Kidney capillary endothelial cell (primary cell): ENCODE measurements at regions not wholly inside any gene's neighbourhood (a gene's known extent, or its start where the extent isn't known, plus 50 kb on each side); places are given as distances from the start of the nearest gene placed in this dataset.
"Not testable (repeated sequence)": the region's sequence is repeated elsewhere in the genome, so short reads cannot be mapped to it uniquely, and the experiment has no call there.

ENCODE experiments used
- DNase-seq: peaks from one replicate; pipeline ENCODE4 v3.0.0-alpha.2; 2018; ENCODE audit warnings: low spot score

DNA sequence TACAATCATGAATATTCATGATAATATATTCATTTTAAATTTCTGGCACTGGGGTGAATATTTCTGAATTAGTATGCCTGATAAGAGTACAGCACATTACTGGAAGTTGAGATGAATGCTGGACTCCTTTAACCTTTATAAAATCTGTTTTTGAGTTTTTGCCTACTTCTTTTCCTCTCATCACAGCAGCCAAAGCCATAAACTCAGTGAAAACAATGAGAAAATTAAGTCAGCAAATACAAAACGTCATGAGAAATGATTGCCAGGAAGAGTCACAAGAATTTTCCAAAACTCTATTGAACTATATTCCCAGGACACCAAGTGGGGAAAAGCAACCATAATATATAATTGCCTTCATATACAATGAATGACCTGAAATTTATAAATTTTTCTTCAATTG lies 837.6 kb downstream of the TBC1D32 start:
- no peak for DNase-seq

DNA sequence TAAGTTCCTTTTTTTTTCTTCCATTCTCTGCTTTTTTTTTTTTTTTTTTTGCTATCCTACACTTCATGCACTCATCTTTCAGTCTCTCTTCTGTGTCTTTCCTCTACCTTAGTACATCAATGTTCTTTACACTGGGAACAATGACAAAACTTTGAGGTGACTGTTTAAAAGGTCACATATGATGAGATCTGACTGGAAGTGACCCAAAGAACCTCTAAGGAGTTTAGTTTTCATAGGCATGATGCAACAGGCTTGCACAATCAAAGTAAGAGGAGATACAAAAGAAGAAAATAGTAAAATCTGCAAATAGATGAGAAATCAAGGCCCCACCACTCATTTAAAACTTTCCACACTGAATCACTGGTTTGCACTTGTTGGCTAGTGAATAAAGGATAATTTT lies 840.8 kb downstream of the TBC1D32 start:
- no peak for DNase-seq

DNA sequence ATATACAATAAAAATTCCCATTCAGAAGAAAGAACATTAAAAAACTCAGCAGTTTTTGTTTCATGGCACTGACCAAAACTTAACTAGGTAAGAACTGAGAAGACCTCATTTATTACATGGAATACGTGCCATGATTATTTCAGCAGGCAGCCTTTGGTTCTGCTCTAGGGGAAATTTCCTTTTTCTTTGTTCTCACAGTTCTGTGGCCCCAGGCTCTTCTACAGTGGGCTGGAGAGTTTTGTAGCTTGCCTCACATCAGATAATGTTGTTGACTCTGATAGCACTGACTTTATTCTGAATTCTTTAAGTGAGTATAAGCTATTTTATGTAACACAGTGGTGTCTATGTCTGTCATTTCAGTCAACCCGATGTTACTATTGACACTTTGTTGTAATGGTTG lies 844.3 kb downstream of the TBC1D32 start:
- no peak for DNase-seq

DNA sequence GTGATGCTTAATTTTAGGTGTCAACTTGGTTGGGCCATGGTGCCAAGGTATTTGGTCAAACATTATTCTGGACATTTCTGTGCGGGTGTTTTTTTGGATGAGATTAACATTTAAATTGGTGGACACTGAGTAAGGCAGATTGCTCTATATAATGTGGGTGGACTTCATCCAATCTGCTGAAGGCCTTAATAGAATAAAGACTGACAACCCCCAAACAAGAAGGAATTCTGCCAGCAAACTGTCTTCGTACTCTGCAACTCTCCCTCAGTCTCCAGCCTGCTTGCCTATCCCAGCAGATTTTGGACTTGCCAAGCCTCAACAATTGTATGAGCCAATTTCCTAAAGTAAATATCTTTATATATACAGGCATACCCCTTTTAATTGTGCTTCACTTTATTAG lies 850.1 kb downstream of the TBC1D32 start:
- no peak for DNase-seq

DNA sequence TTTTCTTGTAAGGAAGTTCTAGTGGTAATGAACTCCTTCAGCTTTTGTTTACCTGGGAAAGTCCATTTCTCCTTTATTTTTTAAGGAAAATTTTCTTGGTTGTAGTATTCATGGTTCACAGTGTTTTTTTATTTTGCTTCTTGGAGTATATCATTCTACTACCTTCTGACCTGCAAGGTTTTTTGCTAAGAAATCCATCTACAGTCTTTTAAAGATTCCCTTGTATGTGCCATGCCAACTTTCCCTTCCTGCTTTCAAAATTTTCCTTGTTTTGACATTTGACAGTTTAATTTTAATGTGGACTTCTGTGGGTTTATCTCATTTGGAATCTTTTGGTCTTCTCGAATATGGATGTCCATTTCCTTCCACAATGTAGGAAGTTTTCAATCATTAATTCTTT lies 855.6 kb downstream of the TBC1D32 start:
- DNase-seq: no peak

DNA sequence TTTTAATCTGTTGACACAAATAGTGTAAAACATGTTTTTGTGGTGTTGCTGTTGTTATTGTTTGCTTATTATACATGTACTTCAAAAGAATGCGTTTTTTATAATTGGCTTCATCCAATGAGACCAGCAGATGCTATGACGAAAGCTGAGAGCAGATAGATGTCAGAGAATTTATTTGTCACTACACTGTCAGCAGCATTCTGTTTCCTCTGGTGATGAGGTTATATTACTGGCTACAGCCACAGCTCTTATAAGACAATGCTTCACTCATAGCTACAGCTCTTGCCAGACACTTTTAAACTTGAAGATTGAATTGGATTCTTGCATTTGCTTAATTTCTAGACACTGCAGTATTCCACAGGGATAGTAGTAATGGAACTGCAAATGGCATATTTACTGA lies 860.5 kb downstream of the TBC1D32 start:
- DNase-seq: no peak

DNA sequence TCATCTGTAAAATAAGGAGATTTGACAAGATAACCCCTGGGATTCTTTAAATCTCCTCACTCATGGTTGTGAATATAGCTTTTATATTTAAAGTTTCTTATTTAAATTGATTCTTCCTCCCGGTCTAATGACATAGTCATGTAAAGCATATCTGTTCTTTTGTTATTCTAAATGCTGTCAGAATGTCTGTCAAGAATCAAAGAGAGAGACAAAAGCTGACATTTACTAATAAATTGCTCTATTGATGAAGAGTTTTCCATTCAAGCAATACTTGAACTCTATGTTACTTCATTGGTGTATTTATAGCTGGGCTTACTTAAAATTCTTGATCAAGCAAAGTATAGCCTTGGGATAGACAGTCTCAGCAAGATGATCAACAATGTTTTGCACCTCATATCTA lies 865.8 kb downstream of the TBC1D32 start:
- no peak for DNase-seq

DNA sequence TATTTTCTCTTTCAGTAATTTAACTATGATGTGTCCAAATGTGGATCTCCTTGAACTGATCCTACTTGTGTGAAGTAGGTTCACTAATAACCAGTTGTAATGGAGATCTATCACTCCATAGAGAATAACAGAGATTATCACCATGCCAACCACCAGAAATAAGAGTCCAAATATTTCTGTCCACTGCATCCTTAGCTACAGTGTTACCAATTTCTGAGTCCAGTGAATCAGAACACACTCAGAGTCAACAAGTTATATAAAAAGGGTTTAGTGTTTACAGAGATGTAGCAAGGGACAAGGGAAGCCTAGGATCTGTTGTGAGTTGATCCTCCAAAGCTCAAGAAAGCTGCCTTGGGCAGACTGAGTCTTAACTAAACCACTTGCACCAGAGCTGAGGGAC lies 882.8 kb downstream of the TBC1D32 start:
- no peak for DNase-seq

DNA sequence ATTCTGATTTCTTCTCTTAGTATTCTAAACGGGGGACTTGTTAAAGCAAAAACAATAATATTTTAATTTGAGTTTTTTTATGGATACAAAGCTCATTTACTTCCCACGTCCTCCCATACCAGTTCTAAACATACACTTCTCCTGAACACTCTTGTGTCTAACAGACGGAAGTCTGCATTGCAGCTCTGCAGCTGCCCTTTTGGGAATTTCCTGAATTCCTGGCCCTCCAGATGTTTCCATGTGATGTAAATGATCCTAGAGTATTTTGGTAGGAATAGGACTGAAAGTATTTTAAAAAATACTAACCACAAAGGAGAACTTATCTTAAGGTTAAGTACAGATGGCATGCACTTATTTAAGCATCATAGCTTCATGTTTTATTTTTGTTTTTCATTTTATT lies 886.7 kb downstream of the TBC1D32 start:
- peak; percentile 21 for DNase-seq

DNA sequence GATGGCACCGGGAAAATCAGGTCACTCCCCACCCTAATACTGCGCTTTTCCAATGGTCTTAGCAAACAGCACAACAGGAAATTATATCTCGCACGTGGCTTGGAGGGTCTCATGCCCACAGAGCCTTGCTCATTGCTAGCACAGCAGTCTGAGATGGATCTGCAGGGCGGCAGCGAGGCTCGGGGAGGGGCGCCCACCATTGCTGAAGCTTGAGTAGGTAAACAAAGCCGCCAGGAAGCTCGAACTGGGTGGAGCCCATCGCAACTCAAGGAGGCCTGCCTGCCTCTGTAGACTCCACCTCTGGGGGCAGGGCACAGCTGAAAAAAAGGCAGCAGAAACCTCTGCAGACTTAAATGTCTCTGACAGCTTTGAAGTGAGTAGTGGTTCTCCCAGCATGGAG lies 901.4 kb downstream of the TBC1D32 start:
- DNase-seq: not testable (repeated sequence)

DNA sequence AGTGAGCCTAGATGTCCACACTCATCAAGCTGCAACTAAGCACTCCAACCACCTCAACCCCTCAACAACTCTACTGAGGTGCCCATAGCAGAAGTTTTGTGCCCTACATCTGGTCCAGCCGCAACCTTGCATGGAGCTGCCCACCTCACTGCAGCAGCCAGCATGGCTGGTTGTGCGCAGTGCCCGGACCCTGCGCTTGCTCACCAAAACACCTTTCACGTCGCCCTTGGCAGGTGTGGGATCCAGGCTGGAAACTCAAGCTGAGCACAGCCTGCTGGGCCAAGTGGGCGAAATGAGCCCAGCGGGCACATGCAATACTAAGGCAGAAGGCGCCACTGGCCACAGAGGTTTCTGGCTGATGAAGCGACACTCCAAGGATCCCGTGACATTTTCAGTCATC lies 902.4 kb downstream of the TBC1D32 start:
- DNase-seq: no peak

DNA sequence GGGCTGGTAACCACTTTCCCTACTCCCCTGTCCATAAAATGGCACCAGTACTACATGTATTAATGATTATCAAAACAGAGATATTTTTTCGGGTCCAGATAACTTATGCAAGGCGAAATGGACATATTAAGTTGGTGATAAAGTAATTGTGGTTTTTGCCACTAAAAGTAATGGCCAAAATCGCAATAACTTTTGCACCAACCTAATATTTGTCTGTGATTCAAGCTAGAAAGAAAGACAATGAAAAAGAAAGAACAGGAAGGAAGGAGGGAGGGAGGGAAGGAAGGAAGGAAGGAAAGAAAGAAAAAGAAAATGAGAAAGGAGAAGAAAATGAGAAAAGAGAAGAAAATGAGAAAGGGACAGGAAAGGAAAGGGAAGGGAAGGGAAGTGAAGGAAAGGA lies 922.9 kb downstream of the TBC1D32 start:
- DNase-seq: no peak

DNA sequence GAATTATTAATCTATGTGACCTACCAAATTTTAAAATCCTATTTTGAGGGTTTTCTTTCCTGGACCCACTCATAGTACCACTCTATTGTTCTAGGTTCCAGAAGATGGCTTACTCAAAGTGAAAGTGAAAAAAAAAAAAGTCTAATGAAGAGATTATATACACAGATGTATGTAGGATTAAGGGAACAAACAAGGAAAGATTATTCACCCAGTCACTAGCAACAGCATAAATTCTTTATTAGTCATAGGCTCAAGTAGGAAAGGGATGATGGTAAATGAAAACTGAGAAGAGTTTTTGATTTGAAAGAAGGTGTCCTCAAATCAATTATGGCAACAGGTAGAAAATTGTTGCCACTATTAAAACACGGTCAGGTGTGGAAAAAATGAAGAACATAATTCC lies 923.7 kb downstream of the TBC1D32 start:
- no peak for DNase-seq

DNA sequence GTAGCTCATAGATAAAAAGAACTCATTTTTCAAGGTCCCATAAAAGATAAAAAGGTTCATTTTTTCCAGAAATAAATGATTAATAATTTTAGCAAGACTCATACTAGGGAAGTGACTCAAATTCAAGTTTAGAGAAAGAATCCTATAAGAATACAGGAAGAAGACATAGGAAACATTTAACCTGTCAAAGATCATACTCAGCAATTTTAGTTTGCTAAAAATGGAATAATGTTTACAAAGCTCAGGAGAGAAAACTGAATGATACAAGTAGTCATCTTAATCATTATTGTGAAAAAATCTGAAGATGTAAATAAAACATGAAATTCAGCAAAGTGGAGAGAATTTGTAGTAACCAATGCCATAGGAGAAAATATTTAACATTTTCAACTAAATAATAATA lies 926.6 kb downstream of the TBC1D32 start:
- DNase-seq: no peak

DNA sequence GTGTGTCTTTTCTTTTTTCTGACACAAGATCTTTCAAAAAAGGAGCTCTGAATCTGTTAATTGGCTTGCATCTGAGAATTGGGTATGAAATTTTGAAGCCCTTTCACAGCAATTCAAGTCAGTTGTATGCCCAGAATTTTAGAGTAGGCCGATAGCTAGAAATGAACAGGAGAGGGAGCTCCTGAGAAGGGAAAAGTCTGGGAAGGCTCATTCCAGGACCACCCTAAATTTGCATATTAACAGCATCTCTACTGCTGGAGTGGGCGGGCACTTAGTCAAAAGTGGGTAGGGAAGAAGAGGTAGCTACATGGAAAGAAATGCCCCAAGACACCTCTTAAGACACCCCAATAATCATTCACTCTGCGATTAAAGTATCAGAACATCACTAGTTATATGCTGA lies 928.3 kb downstream of the TBC1D32 start:
- no peak for DNase-seq

DNA sequence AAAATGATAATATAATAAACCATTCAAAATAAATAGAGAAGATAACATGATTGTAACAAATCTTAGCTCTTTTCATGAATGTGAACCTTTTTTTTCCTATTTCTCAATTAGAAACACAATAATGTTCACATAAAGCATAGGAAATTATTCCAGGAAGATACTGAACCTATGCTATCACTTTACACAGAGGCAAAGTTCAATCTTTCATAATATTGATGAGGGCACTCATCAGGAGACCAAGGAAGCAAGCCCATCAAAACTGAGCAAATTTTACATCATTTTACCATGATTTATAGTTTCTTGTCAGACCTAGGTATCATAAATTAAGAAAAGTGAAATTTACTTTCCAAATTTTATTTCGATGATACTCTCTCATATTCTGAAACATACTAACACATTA lies 938.5 kb downstream of the TBC1D32 start:
- no peak for DNase-seq

DNA sequence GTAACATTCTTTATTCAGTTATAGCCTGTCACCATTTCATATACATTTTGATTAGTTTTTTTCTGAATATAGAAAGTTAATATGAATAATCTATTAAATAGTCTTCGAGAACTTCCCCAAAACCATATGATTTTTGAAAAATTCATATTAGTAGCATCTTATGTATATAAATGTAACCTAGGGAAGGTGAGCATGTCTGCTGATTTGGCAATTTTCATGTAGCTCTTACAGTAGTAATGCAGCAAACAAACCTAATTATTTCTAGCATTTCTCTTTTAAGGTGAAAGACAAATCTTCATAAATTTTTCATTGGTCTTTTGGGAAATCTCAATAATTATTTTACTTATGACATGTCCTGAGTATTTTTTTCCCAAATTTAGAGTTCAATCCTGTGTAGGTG lies 939.0 kb downstream of the TBC1D32 start:
- DNase-seq: no peak

DNA sequence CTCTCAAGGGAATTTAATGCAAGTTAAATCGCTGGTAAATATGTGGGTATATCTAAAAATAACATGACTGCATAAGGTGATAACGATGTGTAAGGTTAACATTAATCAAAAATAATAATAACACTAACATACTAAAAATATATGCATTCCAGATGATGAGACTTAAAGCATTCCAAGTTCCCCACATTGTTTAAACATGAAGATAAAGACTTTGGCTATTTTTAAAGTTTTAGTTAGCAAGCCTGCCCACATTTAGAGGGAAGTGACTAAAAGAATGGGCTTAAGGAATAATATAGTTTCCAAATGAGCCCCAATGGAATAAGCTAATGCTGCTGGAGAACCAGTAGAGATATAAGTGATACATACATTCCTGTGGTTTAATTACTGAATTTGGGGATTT lies 941.3 kb downstream of the TBC1D32 start:
- no peak for DNase-seq

DNA sequence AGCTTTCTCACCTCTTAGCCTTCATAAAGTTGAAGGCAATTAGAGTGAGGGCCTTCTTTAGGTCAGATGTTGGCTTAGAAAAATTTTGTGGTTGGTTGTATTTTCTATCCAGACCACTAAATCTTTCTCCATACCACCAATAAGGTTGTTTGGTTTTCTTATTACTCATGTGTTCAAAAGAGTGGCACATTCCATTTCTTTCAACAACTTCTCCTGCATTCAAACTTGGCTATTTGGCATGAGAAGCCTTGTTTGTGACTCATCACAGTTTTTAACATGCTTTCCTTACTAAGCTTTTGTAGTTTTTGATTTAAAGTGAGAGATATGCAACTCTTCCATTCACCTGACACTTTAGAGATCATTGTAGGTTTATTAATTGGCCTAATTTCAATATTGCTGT lies 949.6 kb downstream of the TBC1D32 start:
- DNase-seq: no peak

DNA sequence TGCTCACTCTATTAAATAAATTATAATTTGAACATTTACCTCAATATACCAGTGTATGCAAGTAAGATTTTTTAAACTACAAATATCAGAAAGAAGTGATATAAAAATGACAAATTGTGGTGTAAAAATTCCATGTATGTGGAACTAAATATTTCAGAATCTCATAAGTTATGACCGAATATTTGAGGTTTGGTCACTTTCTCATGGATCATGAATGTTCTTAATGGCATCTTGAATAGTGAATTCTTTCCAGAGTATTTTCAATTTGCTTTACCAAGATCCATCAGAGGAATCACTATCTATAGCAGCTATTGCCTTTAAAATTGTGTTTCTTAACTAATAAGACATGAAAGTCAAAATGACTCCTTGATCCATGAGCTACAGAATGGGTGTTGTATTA lies 950.6 kb downstream of the TBC1D32 start:
- DNase-seq: no peak

DNA sequence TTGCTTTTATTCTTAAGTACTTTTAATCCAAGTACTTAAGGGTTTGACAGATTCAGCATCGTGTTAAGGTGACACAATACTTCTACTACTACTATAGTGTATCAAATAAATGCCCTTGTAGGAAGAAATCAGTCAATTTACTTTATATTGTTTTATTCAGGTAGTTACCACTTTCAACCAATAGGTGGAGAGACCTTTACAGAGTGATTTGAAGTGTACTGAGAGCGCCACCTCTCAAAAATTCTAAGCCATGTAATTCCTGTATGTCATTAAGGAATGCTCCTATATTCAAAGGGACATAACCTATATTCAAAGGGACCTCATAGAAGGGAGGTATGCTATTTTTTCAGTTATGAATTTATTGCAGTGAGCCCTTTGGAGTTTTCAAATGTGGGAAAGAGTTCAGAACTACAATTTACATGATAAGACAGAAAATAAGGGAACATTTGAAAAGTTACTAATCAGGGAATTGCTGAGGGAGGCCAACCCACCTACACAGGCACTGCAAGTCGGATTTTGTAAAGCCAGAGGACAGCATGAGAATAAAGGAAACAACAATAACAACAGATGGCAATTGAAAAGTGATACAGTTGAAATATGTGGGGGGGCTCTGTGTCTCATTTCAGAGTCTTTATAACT lies 955.6 kb downstream of the TBC1D32 start:
- peak; percentile 36 for DNase-seq

DNA sequence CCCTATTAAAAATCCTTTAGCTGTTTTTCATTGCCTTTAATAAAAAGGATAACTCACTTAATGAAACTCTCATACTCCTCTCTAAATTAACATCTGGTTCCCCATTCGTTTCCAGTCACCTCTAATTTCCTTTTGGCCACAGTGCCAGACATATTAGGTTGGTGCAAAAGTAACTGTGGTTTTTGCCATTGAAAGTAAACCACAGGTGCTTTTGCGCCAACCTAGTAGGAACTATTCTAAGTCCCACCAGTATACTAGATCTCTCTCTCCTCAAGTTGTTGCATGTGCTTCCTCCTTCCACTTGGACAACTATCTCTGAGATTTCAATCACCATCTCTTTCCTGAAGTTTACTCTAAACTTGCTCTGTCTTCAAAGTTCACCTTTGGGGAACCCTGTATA lies 961.1 kb downstream of the TBC1D32 start:
- DNase-seq: no peak

DNA sequence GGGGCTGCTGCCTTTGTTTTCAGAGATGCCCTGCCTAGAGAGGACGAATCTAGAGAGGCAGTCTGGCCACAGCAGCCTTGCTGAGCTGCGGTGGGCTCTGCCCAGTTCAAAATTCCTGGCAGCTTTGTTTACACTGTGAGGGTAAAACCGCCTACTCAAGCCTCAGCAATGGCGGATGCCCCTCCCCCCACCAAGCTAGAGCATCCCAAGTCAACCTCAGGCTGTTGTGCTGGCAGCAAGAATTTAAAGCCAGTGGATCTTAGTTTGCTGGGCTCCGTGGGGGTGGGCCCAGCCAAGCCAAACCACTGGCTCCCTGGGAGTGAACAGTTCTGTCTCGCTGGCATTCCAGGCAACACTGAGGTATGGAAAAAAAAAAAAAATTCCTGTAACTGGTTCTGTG lies 970.9 kb downstream of the TBC1D32 start:
- no peak for DNase-seq

DNA sequence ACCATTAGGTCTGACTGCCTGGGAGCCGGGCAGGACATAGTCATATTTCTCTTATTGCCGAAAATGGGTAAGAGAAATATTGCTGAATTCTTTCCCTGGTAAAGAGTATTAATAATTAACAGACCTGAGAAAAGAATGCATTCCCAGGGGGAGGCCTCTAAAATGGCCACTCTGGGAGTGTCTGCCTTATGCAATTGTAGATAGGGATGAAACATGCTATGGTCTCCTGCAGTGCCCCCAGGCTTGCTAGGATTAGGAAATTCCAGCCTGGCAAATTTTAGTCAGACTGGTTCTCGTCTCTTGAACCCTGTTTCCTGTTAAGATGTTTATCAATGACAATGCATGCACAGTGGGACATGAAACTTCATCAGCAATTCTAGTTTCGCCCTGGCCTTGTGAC lies 975.7 kb downstream of the TBC1D32 start:
- not testable (repeated sequence) for DNase-seq

DNA sequence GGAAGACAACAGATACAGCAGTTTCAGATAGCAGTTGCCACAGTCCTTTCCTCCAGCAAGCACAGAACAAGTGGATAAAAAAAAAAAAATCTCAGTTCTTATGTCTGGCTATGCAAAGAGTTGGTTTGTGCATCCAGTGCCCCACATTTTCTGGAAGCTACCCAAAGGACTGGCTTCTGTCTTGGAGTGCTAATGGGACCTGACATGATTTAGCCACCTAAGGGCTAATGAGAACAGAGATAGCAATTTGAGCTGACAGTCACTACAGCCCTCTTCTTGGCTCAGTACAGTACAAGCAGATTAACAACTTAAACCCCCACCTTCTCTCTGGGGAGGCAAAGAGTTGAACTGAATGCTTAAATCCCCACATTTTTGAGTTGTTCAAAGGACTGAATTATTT lies 976.8 kb downstream of the TBC1D32 start:
- no peak for DNase-seq
